Mesenchymal stem cell (in vitro differentiated cells and primary cell): ENCODE measurements at regions not wholly inside any gene's neighbourhood (a gene's known extent, or its start where the extent isn't known, plus 50 kb on each side); places are given as distances from the start of the nearest gene placed in this dataset.

Source experiments
- DNase-seq: peaks from one replicate; pipeline ENCODE4 v3.0.0-alpha.2; 2013
- H2AFZ ChIP-seq: one replicate; pipeline ENCODE4 v1.6.1; 2013; ENCODE audit warnings: low read depth, mild to moderate bottlenecking, control low read depth, inconsistent platforms, low read length, moderate library complexity
- H2AK5ac ChIP-seq: 2 replicates; pipeline ENCODE4 v1.6.1; 2013; ENCODE audit warnings: low read length, moderate library complexity, mild to moderate bottlenecking, inconsistent platforms; ENCODE audit not compliant: severe bottlenecking
- H2BK120ac ChIP-seq: one replicate; pipeline ENCODE4 v1.6.1; 2013; ENCODE audit warnings: low read depth, mild to moderate bottlenecking, inconsistent platforms, low read length, moderate library complexity
- H2BK12ac ChIP-seq, 2 experiments: one replicate each; pipeline ENCODE4 v1.6.1; 2013; ENCODE audit warnings: inconsistent platforms in 2 of 2, low read length in 2 of 2, mild to moderate bottlenecking in 2 of 2, moderate library complexity in 2 of 2, control low read depth in 1 of 2
- H2BK15ac ChIP-seq: one replicate; pipeline ENCODE4 v1.6.1; 2013; ENCODE audit warnings: mild to moderate bottlenecking, low read depth, inconsistent platforms; ENCODE audit not compliant: poor library complexity, severe bottlenecking
- H2BK5ac ChIP-seq: 2 replicates; pipeline ENCODE4 v1.6.1; 2013; ENCODE audit warnings: low read depth, mild to moderate bottlenecking, low read length, control low read depth, inconsistent platforms; ENCODE audit not compliant: poor library complexity, severe bottlenecking
- H3K14ac ChIP-seq, 2 experiments: one replicate each; pipeline ENCODE4 v1.6.1; 2013; ENCODE audit warnings: inconsistent platforms in 2 of 2, low read length in 2 of 2, control low read depth in 1 of 2, mild to moderate bottlenecking in 1 of 2, moderate library complexity in 1 of 2
- H3K18ac ChIP-seq, 2 experiments: one replicate each; pipeline ENCODE4 v1.6.1; 2013; ENCODE audit warnings: inconsistent platforms in 2 of 2, low read length in 2 of 2, control low read depth in 1 of 2, low read depth in 1 of 2, mild to moderate bottlenecking in 1 of 2
- H3K23ac ChIP-seq, 2 experiments: one replicate each; pipeline ENCODE4 v1.6.1; 2013; ENCODE audit warnings: inconsistent platforms in 2 of 2, low read length in 2 of 2, mild to moderate bottlenecking in 2 of 2, moderate library complexity in 2 of 2, control low read depth in 1 of 2
- H3K27ac ChIP-seq: 2 replicates; pipeline ENCODE4 v1.5.1; 2013; ENCODE audit warnings: mild to moderate bottlenecking, moderate library complexity, low read length, control low read depth, inconsistent platforms; ENCODE audit not compliant: poor library complexity, severe bottlenecking
- H3K27me3 ChIP-seq, 2 experiments: 2 replicates each; pipeline versions ENCODE4 v1.6.1 to v1.7.0; 2013; ENCODE audit warnings: low read length in 2 of 2, mild to moderate bottlenecking in 2 of 2, moderate library complexity in 2 of 2, control low read depth in 1 of 2, inconsistent platforms in 1 of 2; ENCODE audit not compliant: control insufficient read depth in 1 of 2, insufficient read depth in 1 of 2
- H3K36me3 ChIP-seq, 2 experiments: 2 replicates each; pipeline versions ENCODE4 v1.6.1 to v1.7.0; 2013; ENCODE audit warnings: low read length in 2 of 2, control low read depth in 1 of 2, inconsistent platforms in 1 of 2, low read depth in 1 of 2, mild to moderate bottlenecking in 1 of 2; ENCODE audit not compliant: insufficient read depth in 2 of 2, control insufficient read depth in 1 of 2
- H3K4ac ChIP-seq, 2 experiments: one replicate each; pipeline ENCODE4 v1.6.1; 2013; ENCODE audit warnings: inconsistent platforms in 2 of 2, low read length in 2 of 2, mild to moderate bottlenecking in 2 of 2, moderate library complexity in 2 of 2, control low read depth in 1 of 2, low read depth in 1 of 2
- H3K4me1 ChIP-seq: 2 replicates; pipeline ENCODE4 v1.6.1; 2013; ENCODE audit warnings: low read depth, low read length, control low read depth; ENCODE audit not compliant: control insufficient read depth, insufficient read depth
- H3K4me2 ChIP-seq: 2 replicates; pipeline ENCODE4 v1.6.1; 2013; ENCODE audit warnings: low read length, mild to moderate bottlenecking, inconsistent platforms; ENCODE audit not compliant: poor library complexity, severe bottlenecking
- H3K4me3 ChIP-seq, 2 experiments: 2 replicates each; pipeline versions ENCODE4 v1.5.1 to v1.7.0; 2013; ENCODE audit warnings: low read length in 2 of 2, mild to moderate bottlenecking in 2 of 2, control low read depth in 1 of 2, low read depth in 1 of 2; ENCODE audit not compliant: insufficient read depth in 1 of 2
- H3K79me1 ChIP-seq: replicated peaks from 2 replicates; pipeline ENCODE4 v1.6.1; 2013; ENCODE audit warnings: mild to moderate bottlenecking, control low read depth, low read length, inconsistent platforms; ENCODE audit not compliant: poor library complexity, severe bottlenecking
- H3K9ac ChIP-seq: 2 replicates; pipeline ENCODE4 v1.7.0; 2013; ENCODE audit warnings: mild to moderate bottlenecking, low read length, moderate library complexity
- H3K9me3 ChIP-seq: 2 replicates; pipeline ENCODE4 v1.7.0; 2013; ENCODE audit warnings: mild to moderate bottlenecking, low read length; ENCODE audit not compliant: control insufficient read depth
- H4K8ac ChIP-seq: one replicate; pipeline ENCODE4 v1.6.1; 2013; ENCODE audit warnings: inconsistent platforms, mild to moderate bottlenecking, low read length, moderate library complexity
- H4K91ac ChIP-seq: one replicate; pipeline ENCODE4 v1.6.1; 2013; ENCODE audit warnings: mild to moderate bottlenecking, low read length, inconsistent platforms
- WGBS: methylation state at CpG from one replicate; pipeline ENCODE4 v1.1.7; 2013; ENCODE audit warnings: mixed read lengths; 5-methylcytosine and 5-hydroxymethylcytosine counted together

- H3K14ac ChIP-seq, result no peak overlapping the region
- no peaks in the 10 kb centered on the region for H3K4me1 ChIP-seq
- H3K27me3 ChIP-seq, result no peaks in the 10 kb centered on the region
- H2BK120ac ChIP-seq, result no peak overlapping the region
- no peak overlapping the region for H3K23ac ChIP-seq
- H3K4me2 ChIP-seq, result no peak overlapping the region
- no peak overlapping the region for H2BK15ac ChIP-seq
- H3K27ac ChIP-seq, result no peak overlapping the region
- H3K9ac ChIP-seq, result no peak overlapping the region
- H2BK12ac ChIP-seq, result no peak overlapping the region
- H3K9me3 ChIP-seq, result no peaks in the 10 kb centered on the region
- H3K36me3 ChIP-seq, result no peaks in the 10 kb centered on the region
- no peak overlapping the region for H4K8ac ChIP-seq
- H4K91ac ChIP-seq, result no peak overlapping the region
- no peak overlapping the region for H2AFZ ChIP-seq
- no peak overlapping the region for H2AK5ac ChIP-seq
- H3K79me1 ChIP-seq, result no peaks in the 10 kb centered on the region
- H3K4ac ChIP-seq, result no peak overlapping the region
- H3K4me3 ChIP-seq, result no peak overlapping the region
- DNase-seq, result no peak
- WGBS, result no CpG with 5 or more reads among the region's 1 CpG
- H2BK5ac ChIP-seq, result no peak overlapping the region
- no peak overlapping the region for H3K18ac ChIP-seq
Observed at GRCh38 chr4:148922497-148922896, 480.3 kb upstream of the NR3C2 start.

GRCh38 chr4:148914734-148915133, 472.5 kb upstream of the NR3C2 start:
- no peak overlapping the region for H4K91ac ChIP-seq
- no peak overlapping the region for H2BK5ac ChIP-seq
- H3K36me3 ChIP-seq, result no peaks in the 10 kb centered on the region
- no peak for DNase-seq
- peaks cover 6% of the 10 kb centered on the region for H3K9me3 ChIP-seq
- no peaks in the 10 kb centered on the region for H3K4me1 ChIP-seq
- H2BK12ac ChIP-seq, result no peak overlapping the region
- H3K27me3 ChIP-seq, result no peaks in the 10 kb centered on the region
- H3K79me1 ChIP-seq, result no peaks in the 10 kb centered on the region
- no peak overlapping the region for H3K9ac ChIP-seq
- no peak overlapping the region for H3K4me3 ChIP-seq
- WGBS, result 73% methylated on average over 2 of the region's 2 CpGs
- no peak overlapping the region for H2AFZ ChIP-seq
- no peak overlapping the region for H2AK5ac ChIP-seq
- no peak overlapping the region for H3K27ac ChIP-seq
- H2BK120ac ChIP-seq, result no peak overlapping the region
- H3K14ac ChIP-seq, result no peak overlapping the region
- no peak overlapping the region for H3K23ac ChIP-seq
- H3K4ac ChIP-seq, result no peak overlapping the region
- H2BK15ac ChIP-seq, result no peak overlapping the region
- H3K18ac ChIP-seq, result no peak overlapping the region
- no peak overlapping the region for H3K4me2 ChIP-seq
- no peak overlapping the region for H4K8ac ChIP-seq

DNA sequence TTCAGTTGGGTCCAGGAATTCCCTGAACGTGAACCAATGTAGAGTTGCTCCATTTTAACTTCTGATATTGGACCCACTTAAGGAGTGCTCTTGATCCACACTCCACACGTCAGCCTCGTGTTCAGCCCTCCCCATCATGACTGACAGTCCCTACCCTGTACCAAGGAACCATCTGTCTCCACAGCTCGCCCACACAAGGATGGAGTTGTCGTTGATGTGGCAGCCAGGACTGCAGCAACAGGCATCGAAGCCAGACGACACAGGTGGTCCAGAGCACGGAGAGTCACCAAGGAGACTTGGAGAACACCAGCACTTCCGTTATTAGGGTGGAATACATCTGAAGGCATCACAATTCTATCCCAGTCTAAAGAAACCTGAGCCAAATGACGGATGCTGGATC, 472.1 kb upstream of the NR3C2 start:
- Histone ChIP-seq H3K36me3 (no peaks in the 10 kb centered on the region), H3K14ac (no peak overlapping the region), H2AK5ac (no peak overlapping the region), H4K91ac (no peak overlapping the region), H3K79me1 (no peaks in the 10 kb centered on the region), H4K8ac (no peak overlapping the region), H3K23ac (no peak overlapping the region), H2BK5ac (no peak overlapping the region), H3K4me2 (no peak overlapping the region), H3K4ac (no peak overlapping the region), H3K4me1 (no peaks in the 10 kb centered on the region), H2BK15ac (no peak overlapping the region), H3K18ac (no peak overlapping the region), H3K27me3 (no peaks in the 10 kb centered on the region), H3K4me3 (no peak overlapping the region), H3K27ac (no peak overlapping the region), H3K9ac (no peak overlapping the region), H2AFZ (no peak overlapping the region), H2BK12ac (no peak overlapping the region), H2BK120ac (no peak overlapping the region), H3K9me3 (peaks cover 6% of the 10 kb centered on the region)
- DNase-seq, result no peak
- 73% methylated on average over 10 of the region's 10 CpGs for WGBS

- Histone ChIP-seq H2AFZ (no peak overlapping the region), H3K9ac (no peak overlapping the region), H4K8ac (no peak overlapping the region), H3K27me3 (no peaks in the 10 kb centered on the region), H2AK5ac (no peak overlapping the region), H2BK12ac (no peak overlapping the region), H3K4me2 (no peak overlapping the region), H3K18ac (no peak overlapping the region), H2BK120ac (no peak overlapping the region), H4K91ac (no peak overlapping the region), H3K4me3 (no peak overlapping the region), H3K4me1 (no peaks in the 10 kb centered on the region), H3K27ac (no peak overlapping the region), H3K4ac (no peak overlapping the region), H3K23ac (no peak overlapping the region), H3K36me3 (no peaks in the 10 kb centered on the region), H2BK5ac (no peak overlapping the region), H3K14ac (no peak overlapping the region), H3K9me3 (peaks cover 5% of the 10 kb centered on the region), H2BK15ac (no peak overlapping the region), H3K79me1 (no peaks in the 10 kb centered on the region)
- DNase-seq, result no peak
Observed at GRCh38 chr4:148903388-148903787, 461.2 kb upstream of the NR3C2 start.
